ENCODE measurements at regions not wholly inside any gene's neighbourhood (a gene's known extent, or its start where the extent isn't known, plus 50 kb on each side); places are given as distances from the start of the nearest gene placed in this dataset.
"Not testable (repeated sequence)": the region's sequence is repeated elsewhere in the genome, so short reads cannot be mapped to it uniquely, and the experiment has no call there.

GRCh38 chr11:34750692-34751405 lies 130.0 kb downstream of the EHF start:
- no peak for DNase-seq

GRCh38 chr11:34749666-34750659 lies 129.1 kb downstream of the EHF start:
- no peak for DNase-seq

DNA sequence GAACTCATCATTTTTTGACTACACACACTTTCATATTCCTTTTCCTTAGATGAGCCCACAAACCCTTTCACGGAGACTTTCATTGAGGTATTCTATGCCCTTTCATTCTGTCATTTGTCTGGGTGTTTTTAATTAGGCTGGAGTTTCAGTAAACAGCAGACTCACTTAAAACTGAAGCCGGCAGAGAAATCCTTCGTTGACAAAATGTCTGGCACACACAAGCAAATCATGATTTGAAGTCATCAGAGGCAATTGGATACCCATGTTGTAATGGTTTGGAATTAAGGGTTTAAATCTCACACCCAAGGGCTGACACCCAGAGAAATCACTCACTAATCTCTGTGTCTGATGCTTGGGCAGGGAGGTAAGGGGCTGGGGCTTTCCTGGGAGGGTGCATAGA lies 127.1 kb downstream of the EHF start:
- DNase-seq: no peak

GRCh38 chr11:34747251-34747650 lies 126.4 kb downstream of the EHF start:
- no peak for DNase-seq

GRCh38 chr11:34745195-34745594 lies 124.3 kb downstream of the EHF start:
- DNase-seq: peak in 1 of 2 experiments; percentile 2

- DNase-seq: no peak
Measured at GRCh38 chr11:34744511-34744910, 123.6 kb downstream of the EHF start.

DNA sequence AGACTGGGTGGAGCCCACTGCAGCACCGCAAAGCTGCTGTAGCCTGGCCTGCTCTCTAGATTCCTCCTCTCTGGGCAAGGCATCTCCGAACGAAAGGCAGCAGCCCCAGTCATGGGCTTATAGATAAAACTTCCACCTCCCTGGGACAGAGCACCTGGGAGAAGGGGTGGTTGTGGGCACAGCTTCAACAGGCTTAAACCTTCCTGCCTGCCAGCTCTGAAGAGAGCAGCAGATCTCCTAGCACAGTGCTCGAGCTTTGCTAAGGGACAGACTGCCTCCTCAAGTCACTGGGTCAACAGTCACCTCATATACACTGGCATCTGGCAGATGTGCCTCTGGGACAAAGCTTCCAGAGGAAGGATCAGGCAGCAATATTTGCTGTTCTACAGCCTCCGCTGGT lies 117.3 kb downstream of the EHF start:
- DNase-seq: no peak

- no peak for DNase-seq
Measured at GRCh38 chr11:34732831-34733230, 111.9 kb downstream of the EHF start.

DNA sequence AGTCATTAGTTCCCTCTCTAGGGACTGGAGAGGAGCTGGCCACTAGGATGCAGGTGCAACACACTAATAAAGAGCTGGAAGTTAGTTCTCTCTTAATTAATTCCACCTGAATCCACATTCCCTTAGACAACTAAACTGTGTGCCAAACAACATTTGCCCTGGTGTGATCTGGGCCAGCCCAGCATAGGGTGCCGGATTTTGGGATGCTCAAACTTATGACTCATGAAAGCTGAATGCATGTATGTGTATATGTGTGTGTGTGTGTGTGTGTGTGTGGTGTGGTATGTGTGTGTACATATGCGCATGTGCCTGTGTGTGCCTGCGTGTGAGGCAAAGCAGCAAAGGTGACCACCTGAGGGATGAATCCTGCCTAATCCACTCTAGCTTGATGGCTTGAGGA lies 110.7 kb downstream of the EHF start:
- DNase-seq: no peak

DNA sequence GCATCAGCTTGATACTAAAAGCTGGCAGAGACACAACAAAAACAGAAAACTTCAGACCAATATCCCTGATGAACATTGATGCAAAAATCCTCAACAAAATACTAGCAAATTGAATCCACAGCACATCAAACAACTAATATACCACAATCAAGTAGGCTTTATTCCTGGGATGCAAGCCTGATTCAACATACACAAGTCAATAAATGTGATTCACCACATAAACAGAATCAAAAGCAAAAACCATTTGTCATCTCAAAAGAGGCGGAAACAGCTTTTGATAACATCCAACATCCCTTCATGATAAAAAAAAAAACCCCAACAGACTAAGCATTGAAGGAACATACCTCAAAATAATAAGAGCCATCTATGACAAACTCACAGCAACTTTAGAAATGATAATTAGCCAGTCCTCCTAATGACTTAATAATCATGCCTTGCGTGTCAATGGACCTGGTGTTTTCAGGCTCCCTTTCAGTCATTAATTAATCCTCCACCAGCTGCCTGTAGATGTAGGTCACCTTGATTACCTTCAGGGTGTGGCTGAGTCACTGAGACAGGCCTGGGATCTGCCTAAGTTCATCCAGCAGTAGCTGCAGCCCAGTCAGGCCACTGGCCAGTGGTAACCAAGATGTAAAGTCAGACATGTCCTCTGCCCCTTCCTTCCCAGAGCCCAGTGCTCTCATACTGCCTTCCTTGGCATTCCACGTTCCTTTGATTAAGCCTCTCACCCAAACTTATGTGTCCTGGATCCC lies 109.8 kb downstream of the EHF start:
- no peak for DNase-seq

DNA sequence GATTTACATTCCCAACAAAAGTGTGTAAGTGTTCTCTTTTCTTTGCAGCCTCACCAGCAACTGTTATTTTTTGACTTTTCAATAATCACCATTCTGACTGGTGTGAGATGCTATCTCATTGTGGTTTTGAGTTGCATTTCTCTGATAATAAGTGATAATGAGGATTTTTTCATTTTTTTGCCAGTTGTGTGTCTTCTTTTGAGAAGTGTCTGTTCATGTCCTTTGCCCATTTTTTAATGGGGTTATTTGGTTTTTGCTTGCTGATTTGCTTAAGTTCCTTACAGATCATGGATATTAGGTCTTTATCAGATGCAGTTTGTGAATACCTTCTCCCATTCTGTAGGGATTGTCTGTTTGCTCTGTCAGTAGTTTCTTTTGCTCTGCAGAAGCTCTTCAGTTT lies 107.7 kb downstream of the EHF start:
- no peak for DNase-seq

DNA sequence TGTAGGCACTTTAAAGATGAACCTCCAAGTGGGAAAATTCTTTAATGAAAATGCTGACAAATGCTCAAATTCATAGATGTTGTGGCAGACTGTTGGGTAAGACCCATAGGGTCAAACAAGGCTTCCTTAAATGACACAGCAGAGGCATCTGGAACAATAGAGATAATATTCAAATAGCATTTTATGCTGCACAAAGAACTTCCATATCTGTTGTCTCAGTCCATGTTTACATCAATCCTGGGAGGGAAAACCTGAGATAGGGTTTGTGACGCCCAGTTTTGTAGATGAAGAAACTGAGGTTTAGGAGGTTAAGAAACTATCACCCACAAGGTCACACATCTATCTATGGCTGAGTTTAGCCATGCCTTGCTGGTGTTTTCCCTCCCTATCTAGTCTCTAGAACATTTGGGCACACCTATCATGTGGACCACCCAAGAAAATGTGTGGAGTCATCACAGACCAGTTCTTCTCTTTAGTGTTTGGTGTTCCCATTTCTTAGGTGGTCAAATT lies 106.4 kb downstream of the EHF start:
- no peak for DNase-seq

GRCh38 chr11:34724973-34725372 lies 104.1 kb downstream of the EHF start:
- DNase-seq: no peak

DNA sequence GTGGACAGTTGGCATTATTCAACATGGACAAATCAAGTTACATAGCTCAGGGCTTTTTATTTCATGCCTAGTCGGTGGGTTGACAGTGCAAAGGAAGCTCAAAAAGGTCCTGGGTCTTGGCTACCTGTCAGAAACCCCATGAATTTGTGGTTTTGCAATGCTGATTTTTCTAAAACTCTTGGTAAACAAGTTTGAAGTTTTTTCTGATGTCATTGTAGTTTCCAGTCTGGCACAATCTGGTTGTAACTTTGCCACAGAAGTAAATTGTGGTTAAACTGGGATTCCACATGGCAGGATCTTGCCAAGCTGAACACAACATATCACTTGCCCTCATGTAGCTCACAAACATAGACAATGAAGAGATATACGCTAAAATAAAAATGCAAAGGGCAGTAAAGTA lies 100.8 kb downstream of the EHF start:
- no peak for DNase-seq

- DNase-seq: no peak
Measured at GRCh38 chr11:34719303-34719848, 98.5 kb downstream of the EHF start.

DNA sequence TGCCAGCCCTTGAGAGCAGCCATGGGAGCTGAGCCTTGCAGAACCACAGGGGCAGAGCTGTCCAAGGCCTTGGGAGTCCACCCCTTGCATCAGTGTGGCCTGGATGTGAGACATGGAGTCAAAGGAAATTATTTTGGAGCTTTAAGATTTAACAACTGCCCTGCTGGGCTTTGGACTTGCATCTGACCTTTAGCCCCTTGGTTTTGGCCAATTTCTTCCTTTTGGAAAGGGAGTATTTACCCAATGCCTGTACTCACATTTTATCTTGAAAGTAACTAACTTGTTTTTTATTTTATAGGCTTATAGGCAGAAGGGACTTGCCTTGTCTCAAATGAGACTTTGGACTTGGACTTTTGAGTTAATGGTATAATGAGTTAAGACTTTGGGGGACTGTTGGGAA lies 92.7 kb downstream of the EHF start:
- DNase-seq: not testable (repeated sequence)
